Esophagus mucosa (tissue), 1 donor: ENCODE measurements at regions not wholly inside any gene's neighbourhood (a gene's known extent, or its start where the extent isn't known, plus 50 kb on each side); places are given as distances from the start of the nearest gene placed in this dataset.
A peak's percentile ranks its signal among the peaks of the same experiment; 100 is the strongest.

Source experiments
- ATAC-seq: fragments of 200-7000 bp; cut with Tn5 transposase; one replicate; pipeline ENCODE4 v1.9.1; 2020
- donor health status: DM: yes; HTN: yes; CAD: no.

GRCh38 chr3:46113608-46114007 is 86.3 kb upstream of the XCR1 start:
- no peak for ATAC-seq

- ATAC-seq: no peak
Measured at GRCh38 chr3:46112984-46113383, 85.7 kb upstream of the XCR1 start.

GRCh38 chr3:46112296-46112695 is 85.0 kb upstream of the XCR1 start:
- ATAC-seq: no peak

- ATAC-seq: peak; percentile 73
Measured at GRCh38 chr3:46110701-46111493, 83.6 kb upstream of the XCR1 start.

GRCh38 chr3:46107682-46108081 is 80.4 kb upstream of the XCR1 start:
- no peak for ATAC-seq

- ATAC-seq: no peak
Measured at GRCh38 chr3:46105306-46105919, 78.1 kb upstream of the XCR1 start.

GRCh38 chr3:46104706-46105105 is 77.4 kb upstream of the XCR1 start:
- ATAC-seq: peak; percentile 49

- ATAC-seq: no peak
Measured at GRCh38 chr3:46102780-46103130, 75.5 kb upstream of the XCR1 start.

GRCh38 chr3:46102059-46102779 is 74.9 kb upstream of the XCR1 start:
- ATAC-seq: no peak

- no peak for ATAC-seq
Measured at GRCh38 chr3:46100812-46101211, 73.5 kb upstream of the XCR1 start.

- peak; percentile 24 for ATAC-seq
Measured at GRCh38 chr3:46098319-46098761, 71.1 kb upstream of the XCR1 start.

- ATAC-seq: no peak
Measured at GRCh38 chr3:46097691-46098241, 70.5 kb upstream of the XCR1 start.

GRCh38 chr3:46096781-46097180 is 69.5 kb upstream of the XCR1 start:
- no peak for ATAC-seq

- no peak for ATAC-seq
Measured at GRCh38 chr3:46096336-46096735, 69.1 kb upstream of the XCR1 start.

- ATAC-seq: peak; percentile 62
Measured at GRCh38 chr3:46095307-46095706, 68.0 kb upstream of the XCR1 start.

GRCh38 chr3:46094506-46094905 is 67.2 kb upstream of the XCR1 start:
- no peak for ATAC-seq

- no peak for ATAC-seq
Measured at GRCh38 chr3:46093966-46094365, 66.7 kb upstream of the XCR1 start.

GRCh38 chr3:46093327-46093942 is 66.2 kb upstream of the XCR1 start:
- ATAC-seq: no peak

GRCh38 chr3:46092702-46093080 is 65.4 kb upstream of the XCR1 start:
- no peak for ATAC-seq

GRCh38 chr3:46091741-46092701 is 64.7 kb upstream of the XCR1 start:
- ATAC-seq: no peak

GRCh38 chr3:46091046-46091445 is 63.8 kb upstream of the XCR1 start:
- ATAC-seq: no peak

GRCh38 chr3:46090161-46090591 is 62.9 kb upstream of the XCR1 start:
- peak; percentile 80 for ATAC-seq
